Epithelial cell of prostate (primary cell): ENCODE measurements at regions not wholly inside any gene's neighbourhood (a gene's known extent, or its start where the extent isn't known, plus 50 kb on each side); places are given as distances from the start of the nearest gene placed in this dataset.
"Not testable (repeated sequence)": the region's sequence is repeated elsewhere in the genome, so short reads cannot be mapped to it uniquely, and the experiment has no call there.

Experiments used
- DNase-seq: peaks from one replicate; pipeline ENCODE4 v3.0.0-alpha.2; 2011; ENCODE audit warnings: low read depth, low spot score
- H3K27ac ChIP-seq: fragments of 450-650 bp; 2 replicates; pipeline ENCODE4 v1.5.1; 2017; ENCODE audit warnings: mild to moderate bottlenecking

GRCh38 chr3:167018591-167019111 is 361.4 kb downstream of the ZBBX start:
- not testable (repeated sequence) for H3K27ac ChIP-seq, DNase-seq

- DNase-seq: no peak
- no peak overlapping the region for H3K27ac ChIP-seq
Observed at GRCh38 chr3:167012691-167013090, 367.4 kb downstream of the ZBBX start.

GRCh38 chr3:167008791-167009190 is 371.3 kb downstream of the ZBBX start:
- DNase-seq: no peak
- H3K27ac ChIP-seq: no peak overlapping the region

- DNase-seq: no peak
- H3K27ac ChIP-seq: no peak overlapping the region
Observed at GRCh38 chr3:167001374-167001773, 378.7 kb downstream of the ZBBX start.

GRCh38 chr3:166993015-166993630 is 387.0 kb downstream of the ZBBX start:
- no peak overlapping the region for H3K27ac ChIP-seq
- no peak for DNase-seq

- H3K27ac ChIP-seq: no peak overlapping the region
- DNase-seq: no peak
Observed at GRCh38 chr3:166986000-166986399, 394.1 kb downstream of the ZBBX start.

- not testable (repeated sequence) for H3K27ac ChIP-seq, DNase-seq
Observed at GRCh38 chr3:166975796-166976195, 404.3 kb downstream of the ZBBX start.

- H3K27ac ChIP-seq, DNase-seq: not testable (repeated sequence)
Observed at GRCh38 chr3:166967714-166968113, 412.4 kb downstream of the ZBBX start.

- no peak overlapping the region for H3K27ac ChIP-seq
Observed at GRCh38 chr3:166962911-166963310, 417.2 kb downstream of the ZBBX start.

GRCh38 chr3:166957121-166957520 is 423.0 kb downstream of the ZBBX start:
- no peak for DNase-seq
- no peak overlapping the region for H3K27ac ChIP-seq

More at GRCh38 chr3:166962911-166963310, 417.2 kb downstream of the ZBBX start:
- DNase-seq: no peak

- no peak overlapping the region for H3K27ac ChIP-seq
- DNase-seq: no peak
Observed at GRCh38 chr3:166955201-166955939, 424.7 kb downstream of the ZBBX start.

GRCh38 chr3:166934879-166935278 is 445.2 kb downstream of the ZBBX start:
- DNase-seq: no peak
- H3K27ac ChIP-seq: no peak overlapping the region

GRCh38 chr3:166917437-166917836 is 462.7 kb downstream of the ZBBX start:
- H3K27ac ChIP-seq: no peak overlapping the region
- DNase-seq: no peak

GRCh38 chr3:166902374-166902773 is 477.7 kb downstream of the ZBBX start:
- DNase-seq: no peak
- H3K27ac ChIP-seq: no peak overlapping the region

GRCh38 chr3:166900866-166901577 is 479.1 kb downstream of the ZBBX start:
- peak; percentile 39 for DNase-seq
- no peak overlapping the region for H3K27ac ChIP-seq

GRCh38 chr3:166897811-166898210 is 482.3 kb downstream of the ZBBX start:
- H3K27ac ChIP-seq: no peak overlapping the region

GRCh38 chr3:166889241-166889640 is 490.9 kb downstream of the ZBBX start:
- peak; percentile 44 for DNase-seq
- no peak overlapping the region for H3K27ac ChIP-seq

More at GRCh38 chr3:166897811-166898210, 482.3 kb downstream of the ZBBX start:
- no peak for DNase-seq

GRCh38 chr3:166879661-166880060 is 500.4 kb downstream of the ZBBX start:
- DNase-seq: no peak

GRCh38 chr3:166877971-166878370 is 502.1 kb downstream of the ZBBX start:
- DNase-seq: no peak
- no peak overlapping the region for H3K27ac ChIP-seq

More at GRCh38 chr3:166879661-166880060, 500.4 kb downstream of the ZBBX start:
- H3K27ac ChIP-seq: no peak overlapping the region

GRCh38 chr3:166864473-166865467 is 515.3 kb downstream of the ZBBX start:
- H3K27ac ChIP-seq: no peak overlapping the region

More at GRCh38 chr3:166864473-166865467, 515.3 kb downstream of the ZBBX start:
- no peak for DNase-seq
